Pancreas (tissue), 10 donors: ENCODE measurements at regions not wholly inside any gene's neighbourhood (a gene's known extent, or its start where the extent isn't known, plus 50 kb on each side); places are given as distances from the start of the nearest gene placed in this dataset.

ENCODE experiments used
- ATAC-seq, 4 donors: fragments of 200-7000 bp; cut with Tn5 transposase; one replicate each; pipeline versions ENCODE4 v1.8.0 to v1.9.1; 2020; ENCODE audit warnings: mild to moderate bottlenecking in 4 of 4, moderate library complexity in 4 of 4
- DNase-seq, 6 donors: peaks; one replicate each; pipeline ENCODE4 v3.0.0-alpha.2; 2020
- FAIRE-seq: peaks from 2 replicates; lab custom pipeline; 2012; peaks lifted over from hg19 to GRCh38; lab: Jason Lieb, UNC
- H3K27ac ChIP-seq, 4 donors: fragments of 200-600 bp; sonication (generic); 1 replicate in 3 of 4; 2 replicates in 1 of 4; pipeline versions ENCODE4 v1.5.0 to v1.8.0; 2020
- H3K27me3 ChIP-seq, 4 donors: fragments of 200-600 bp; one replicate each; pipeline ENCODE4 v1.8.0; 2021
- H3K36me3 ChIP-seq, 3 donors: fragments of 200-600 bp; sonication (generic) in 1 of 3; one replicate each; pipeline versions ENCODE4 v1.5.0 to v1.8.0; 2020 to 2021
- H3K4me1 ChIP-seq, 3 donors: fragments of 200-600 bp; one replicate each; pipeline ENCODE4 v1.8.0; 2021
- H3K4me3 ChIP-seq, 4 donors: fragments of 200-600 bp; sonication (generic) in 2 of 4; one replicate each; pipeline versions ENCODE4 v1.5.0 to v1.8.0; 2020 to 2021
- H3K9me3 ChIP-seq, 4 donors: fragments of 200-600 bp; one replicate each; pipeline ENCODE4 v1.8.0; 2021
- CTCF ChIP-seq, 4 donors: fragments of 200-600 bp; sonication (generic) in 3 of 4; IDR thresholded peaks; one replicate each; pipeline versions ENCODE4 v1.5.0 to v1.8.0; 2021; ENCODE audit warnings: antibody characterized with exemption in 4 of 4
- WGBS, 2 donors: extraction: QIAGEN DNeasy Blood & Tissue Kit; methylation state at CpG; one replicate each; pipeline ENCODE4 v1.1.7; 2013; 5-methylcytosine and 5-hydroxymethylcytosine counted together
- intact Hi-C, 3 donors: fragments of 100-400 bp; cut with DNase I; formaldehyde crosslinking; loops; one replicate each; pipeline versions ENCODE4 v1.11.1 to v1.14.2; 2022
- donor health status: healthy with polysubstance abuse.
- donor health status: DM: no; HTN: no; CAD: no; lungs with moderate emphysema.
- donor health status: DM: no; HTN: no; CAD: no.
- donor health status: control.
- donor health status: control.
- donor health status: Bipolar disorder and iron deficiency.
- donor health status: DM: yes; HTN: yes; CAD: no.
- donor health status: DM: no; HTN: no; CAD: no.
- donor health status: DM: no; HTN: no; CAD: no.
- donor health status: DM: yes; HTN: yes; CAD: no.

GRCh38 chr14:97539884-97540283, 742.7 kb downstream of the VRK1 start:
- WGBS, 2 donors, result 42 to 43% methylated on average over 3 of the region's 3 CpGs
- H3K9me3 ChIP-seq, result no peaks in the 10 kb centered on the region
- H3K4me3 ChIP-seq, result no peak overlapping the region
- H3K36me3 ChIP-seq, result no peaks in the 10 kb centered on the region
- H3K27ac ChIP-seq, result no peak overlapping the region
- no peak for ATAC-seq
- no peak for TF ChIP-seq CTCF (IDR thresholded peaks at IDR 0.05)
- DNase-seq, result no peak
- intact Hi-C loops, result no loop called here
- H3K4me1 ChIP-seq, result no peaks in the 10 kb centered on the region
- no peak for FAIRE-seq
- no peaks in the 10 kb centered on the region for H3K27me3 ChIP-seq

GRCh38 chr14:97543221-97543620, 746.0 kb downstream of the VRK1 start:
- TF ChIP-seq CTCF (IDR thresholded peaks at IDR 0.05), result no peak
- no peaks in the 10 kb centered on the region for H3K4me1 ChIP-seq
- no peak for FAIRE-seq
- no peaks in the 10 kb centered on the region for H3K36me3 ChIP-seq
- no peak overlapping the region for H3K4me3 ChIP-seq
- H3K27ac ChIP-seq, result no peak overlapping the region
- H3K27me3 ChIP-seq, result peaks cover 0 to 3% (median 0%) of the 10 kb centered on the region in 4 donors
- no peak for DNase-seq
- peak in 1 of 4 donors; percentile 29 for ATAC-seq
- H3K9me3 ChIP-seq, result no peaks in the 10 kb centered on the region
- 49 to 63% methylated on average over 5 of the region's 5 CpGs for WGBS, 2 donors
- intact Hi-C loops, result no loop called here

GRCh38 chr14:97543816-97544215, 746.6 kb downstream of the VRK1 start:
- no peak for DNase-seq
- intact Hi-C loops, result no loop called here
- peaks cover 0 to 3% (median 0%) of the 10 kb centered on the region in 4 donors for H3K27me3 ChIP-seq
- no peak for FAIRE-seq
- H3K4me1 ChIP-seq, result no peaks in the 10 kb centered on the region
- no peak for ATAC-seq
- H3K4me3 ChIP-seq, result no peak overlapping the region
- TF ChIP-seq CTCF (IDR thresholded peaks at IDR 0.05), result no peak
- 44 to 47% methylated on average over 1 of the region's 1 CpG for WGBS, 2 donors
- no peaks in the 10 kb centered on the region for H3K9me3 ChIP-seq
- no peaks in the 10 kb centered on the region for H3K36me3 ChIP-seq
- no peak overlapping the region for H3K27ac ChIP-seq

GRCh38 chr14:97544571-97544970, 747.4 kb downstream of the VRK1 start:
- H3K36me3 ChIP-seq, result no peaks in the 10 kb centered on the region
- no peak for TF ChIP-seq CTCF (IDR thresholded peaks at IDR 0.05)
- no peak overlapping the region for H3K4me3 ChIP-seq
- H3K27ac ChIP-seq, result no peak overlapping the region
- DNase-seq (no peak), FAIRE-seq (no peak), ATAC-seq (peak in 2 of 4 donors; percentile 44 to 67)
- WGBS, 2 donors, result 77 to 84% methylated on average over 4 of the region's 4 CpGs
- intact Hi-C loops, result no loop called here
- peaks cover 0 to 3% (median 0%) of the 10 kb centered on the region in 4 donors for H3K27me3 ChIP-seq
- H3K9me3 ChIP-seq, result no peaks in the 10 kb centered on the region
- H3K4me1 ChIP-seq, result no peaks in the 10 kb centered on the region

GRCh38 chr14:97546491-97547230, 749.5 kb downstream of the VRK1 start:
- TF ChIP-seq CTCF (IDR thresholded peaks at IDR 0.05), result no peak
- no peak for DNase-seq
- Histone ChIP-seq H3K36me3 (no peaks in the 10 kb centered on the region), H3K4me1 (no peaks in the 10 kb centered on the region), H3K27ac (no peak overlapping the region), H3K4me3 (no peak overlapping the region), H3K27me3 (peaks cover 0 to 8% (median 0%) of the 10 kb centered on the region in 4 donors), H3K9me3 (no peaks in the 10 kb centered on the region)
- intact Hi-C loops, result no loop called here
- ATAC-seq, result no peak
- no peak for FAIRE-seq
- 85 to 90% methylated on average over 20 of the region's 20 CpGs for WGBS, 2 donors
